Esophagus muscularis mucosa (tissue), 4 donors: ENCODE measurements at regions not wholly inside any gene's neighbourhood (a gene's known extent, or its start where the extent isn't known, plus 50 kb on each side); places are given as distances from the start of the nearest gene placed in this dataset.

ENCODE experiments used
- DNase-seq: peaks from one replicate; pipeline ENCODE4 v3.0.0-alpha.2; 2017; ENCODE audit errors: extremely low spot score
- H3K27ac ChIP-seq, 4 donors: fragments of 200-600 bp; sonication (generic); replicated peaks in 1 of 4; 1 replicate in 3 of 4; 2 replicates in 1 of 4; pipeline ENCODE4 v1.5.1; 2016 to 2019; ENCODE audit warnings: mild to moderate bottlenecking in 1 of 4
- H3K27me3 ChIP-seq, 4 donors: fragments of 200-600 bp; sonication (generic); one replicate each; pipeline versions ENCODE4 v1.5.1 to v1.6.0; 2016 to 2019
- H3K36me3 ChIP-seq, 4 donors: fragments of 200-600 bp; sonication (generic); one replicate each; pipeline ENCODE4 v1.5.1; 2016 to 2019
- H3K4me1 ChIP-seq, 4 donors: fragments of 200-600 bp; sonication (generic); one replicate each; pipeline ENCODE4 v1.5.1; 2016 to 2019
- H3K4me3 ChIP-seq, 4 donors: fragments of 200-600 bp; sonication (generic); 1 replicate in 2 of 4; 2 replicates in 2 of 4; pipeline ENCODE4 v1.5.1; 2016 to 2019; ENCODE audit warnings: mild to moderate bottlenecking in 4 of 4, moderate library complexity in 1 of 4
- H3K9me3 ChIP-seq, 4 donors: fragments of 200-600 bp; sonication (generic); 1 replicate in 3 of 4; 2 replicates in 1 of 4; pipeline ENCODE4 v1.5.1; 2016 to 2019
- CTCF ChIP-seq, 3 experiments: fragments of 200-600 bp in 2 of 3; fragments of 450-650 bp in 1 of 3; sonication (generic) in 2 of 3; IDR thresholded peaks; one replicate each; pipeline ENCODE4 v1.5.1; 2017 to 2019; ENCODE audit warnings: antibody characterized with exemption in 3 of 3, mild to moderate bottlenecking in 2 of 3, moderate library complexity in 1 of 3
- EP300 ChIP-seq: sonication (generic); formaldehyde crosslinking; IDR thresholded peaks from one replicate; pipeline ENCODE4 v1.6.1; 2017; ENCODE audit warnings: antibody characterized with exemption
- POLR2A ChIP-seq: fragments of 450-650 bp; IDR thresholded peaks from one replicate; pipeline ENCODE4 v1.6.1; 2017; ENCODE audit warnings: antibody characterized with exemption, moderate library complexity, mild to moderate bottlenecking, low read depth
- POLR2AphosphoS5 ChIP-seq, 2 donors: sonication (generic); formaldehyde crosslinking; IDR thresholded peaks; one replicate each; pipeline ENCODE4 v1.6.1; 2017; ENCODE audit warnings: antibody characterized with exemption in 2 of 2
- whole genome bisulfite sequencing: methylation state at CpG from one replicate; pipeline ENCODE4 v1.1.5; 2018; 5-methylcytosine and 5-hydroxymethylcytosine counted together
- intact Hi-C: fragments of 100-400 bp; cut with DNase I; formaldehyde crosslinking; loops from one replicate; pipeline ENCODE4 v1.15.1; 2023

- intact Hi-C loops, result no loop called here
- DNase-seq, result no peak
- H3K27ac ChIP-seq, result peak overlapping the region; percentile 78 to 86 (median 84)
- no peaks in the 10 kb centered on the region for H3K27me3 ChIP-seq
- H3K36me3 ChIP-seq, result no peaks in the 10 kb centered on the region
- no peaks in the 10 kb centered on the region for H3K9me3 ChIP-seq
- TF ChIP-seq EP300, result no peak
- no peak for TF ChIP-seq POLR2A
- peak in 1 of 2 donors; percentile 34 for TF ChIP-seq POLR2AphosphoS5 (IDR thresholded peaks at IDR 0.05)
- peak in 2 of 3 experiments; percentile 9 to 11 for TF ChIP-seq CTCF (IDR thresholded peaks at IDR 0.05)
- 56% methylated on average over 5 of the region's 5 CpGs for WGBS
- peaks cover 4 to 71% (median 55%) of the 10 kb centered on the region in 4 donors for H3K4me1 ChIP-seq
- H3K4me3 ChIP-seq, result peak overlapping the region; percentile 27 to 51 (median 40)
Observed at GRCh38 chr21:28770867-28771661, 221.6 kb downstream of the LTN1 start.

- Histone ChIP-seq H3K27ac (peak overlapping the region; percentile 78 to 86 (median 84)), H3K4me1 (peaks cover 4 to 68% (median 56%) of the 10 kb centered on the region in 4 donors), H3K36me3 (no peaks in the 10 kb centered on the region), H3K4me3 (peak overlapping the region in 2 of 4 donors; percentile 41 to 51), H3K9me3 (no peaks in the 10 kb centered on the region), H3K27me3 (no peaks in the 10 kb centered on the region)
- no peak for DNase-seq
- intact Hi-C loops, result no loop called here
- no peak for TF ChIP-seq POLR2AphosphoS5 (IDR thresholded peaks at IDR 0.05)
- TF ChIP-seq POLR2A, result no peak
- TF ChIP-seq EP300, result no peak
- no peak for TF ChIP-seq CTCF (IDR thresholded peaks at IDR 0.05)
Observed at GRCh38 chr21:28769683-28770082, 223.0 kb downstream of the LTN1 start.

- intact Hi-C loops, result no loop called here
- H3K27me3 ChIP-seq, result no peaks in the 10 kb centered on the region
- H3K4me3 ChIP-seq, result peak overlapping the region in 2 of 4 donors; percentile 13 to 51
- TF ChIP-seq POLR2A (no peak), CTCF (IDR thresholded peaks at IDR 0.05) (no peak), EP300 (no peak), POLR2AphosphoS5 (IDR thresholded peaks at IDR 0.05) (no peak)
- H3K4me1 ChIP-seq, result peaks cover 12 to 70% (median 62%) of the 10 kb centered on the region in 4 donors
- no peaks in the 10 kb centered on the region for H3K36me3 ChIP-seq
- DNase-seq, result no peak
- no peaks in the 10 kb centered on the region for H3K9me3 ChIP-seq
- peak overlapping the region; percentile 78 to 86 (median 84) for H3K27ac ChIP-seq
Observed at GRCh38 chr21:28768753-28769152, 223.9 kb downstream of the LTN1 start.

- Histone ChIP-seq H3K27ac (peak overlapping the region in 3 of 4 donors; percentile 83 to 86 (median 84)), H3K9me3 (no peaks in the 10 kb centered on the region), H3K27me3 (no peaks in the 10 kb centered on the region), H3K4me3 (no peak overlapping the region), H3K36me3 (no peaks in the 10 kb centered on the region), H3K4me1 (peaks cover 20 to 69% (median 62%) of the 10 kb centered on the region in 4 donors)
- intact Hi-C loops, result no loop called here
- TF ChIP-seq CTCF (IDR thresholded peaks at IDR 0.05) (no peak), POLR2AphosphoS5 (IDR thresholded peaks at IDR 0.05) (no peak), EP300 (no peak), POLR2A (no peak)
- no peak for DNase-seq
- 87% methylated on average over 5 of the region's 5 CpGs for WGBS
Observed at GRCh38 chr21:28767523-28767922, 225.2 kb downstream of the LTN1 start.
